Loucy (cell line): ENCODE measurements at regions not wholly inside any gene's neighbourhood (a gene's known extent, or its start where the extent isn't known, plus 50 kb on each side); places are given as distances from the start of the nearest gene placed in this dataset.

Experiments
- EZH2phosphoT487 ChIP-seq: fragments of 200-600 bp; IDR thresholded peaks from 2 replicates; pipeline ENCODE4 v1.6.1; 2018; ENCODE audit warnings: antibody characterized with exemption, mild to moderate bottlenecking, moderate library complexity, borderline replicate concordance
- TF ChIP-seq, protein P1 (sequence below): fragments of 200-600 bp; sonication (generic); conservative IDR thresholded peaks from 2 replicates; pipeline ENCODE4 v1.5.1; 2014; ENCODE audit warnings: mild to moderate bottlenecking, antibody characterized with exemption, low read length

DNA sequence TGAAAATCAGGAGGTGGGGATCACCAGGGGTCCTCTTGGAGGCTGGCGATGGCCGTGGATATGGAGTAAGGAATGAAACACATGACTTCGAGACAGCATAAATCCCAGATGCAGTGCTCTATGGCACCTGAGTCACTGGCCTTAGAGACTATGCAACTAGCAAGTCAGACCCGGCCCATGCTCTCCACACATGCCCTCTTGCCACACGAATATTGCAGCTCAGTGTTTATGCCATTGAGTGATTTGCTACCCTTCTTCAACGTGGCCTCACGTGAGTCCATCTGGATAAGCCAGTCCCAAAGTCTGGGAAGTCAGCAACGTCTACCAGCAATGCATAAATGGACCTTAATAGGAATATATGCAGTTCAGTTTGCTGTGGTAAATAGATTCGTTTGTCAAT is 466.3 kb downstream of the CD83 start:
- TF ChIP-seq, protein P1, sequence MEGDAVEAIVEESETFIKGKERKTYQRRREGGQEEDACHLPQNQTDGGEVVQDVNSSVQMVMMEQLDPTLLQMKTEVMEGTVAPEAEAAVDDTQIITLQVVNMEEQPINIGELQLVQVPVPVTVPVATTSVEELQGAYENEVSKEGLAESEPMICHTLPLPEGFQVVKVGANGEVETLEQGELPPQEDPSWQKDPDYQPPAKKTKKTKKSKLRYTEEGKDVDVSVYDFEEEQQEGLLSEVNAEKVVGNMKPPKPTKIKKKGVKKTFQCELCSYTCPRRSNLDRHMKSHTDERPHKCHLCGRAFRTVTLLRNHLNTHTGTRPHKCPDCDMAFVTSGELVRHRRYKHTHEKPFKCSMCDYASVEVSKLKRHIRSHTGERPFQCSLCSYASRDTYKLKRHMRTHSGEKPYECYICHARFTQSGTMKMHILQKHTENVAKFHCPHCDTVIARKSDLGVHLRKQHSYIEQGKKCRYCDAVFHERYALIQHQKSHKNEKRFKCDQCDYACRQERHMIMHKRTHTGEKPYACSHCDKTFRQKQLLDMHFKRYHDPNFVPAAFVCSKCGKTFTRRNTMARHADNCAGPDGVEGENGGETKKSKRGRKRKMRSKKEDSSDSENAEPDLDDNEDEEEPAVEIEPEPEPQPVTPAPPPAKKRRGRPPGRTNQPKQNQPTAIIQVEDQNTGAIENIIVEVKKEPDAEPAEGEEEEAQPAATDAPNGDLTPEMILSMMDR: no peak
- TF ChIP-seq EZH2phosphoT487: no peak
